ENCODE measurements at regions not wholly inside any gene's neighbourhood (a gene's known extent, or its start where the extent isn't known, plus 50 kb on each side); places are given as distances from the start of the nearest gene placed in this dataset.

- Histone ChIP-seq H3K4me1 (no peaks in the 10 kb centered on the region), H3K27me3 (no peaks in the 10 kb centered on the region), H4K20me1 (no peaks in the 10 kb centered on the region), H3K4me3 (no peak overlapping the region), H3K4me2 (no peak overlapping the region), H3K27ac (no peak overlapping the region), H3K9me3 (replicated peaks in 1 of 11) (no peaks in the 10 kb centered on the region), H3K9ac (no peak overlapping the region), H3K36me3 (no peaks in the 10 kb centered on the region)
- TF ChIP-seq Cebpa-rat (IDR thresholded peaks at IDR 0.05): no peak
Measured at GRCh38 chr9:116101516-116101915, 52.1 kb upstream of the PAPPA start.

- TF ChIP-seq Cebpa-rat (IDR thresholded peaks at IDR 0.05): no peak
- no peak overlapping the region for H3K4me2 ChIP-seq
- no peaks in the 10 kb centered on the region for H3K9me3 ChIP-seq (replicated peaks in 1 of 11)
- no peak overlapping the region for H3K27ac ChIP-seq
- H3K4me3 ChIP-seq: no peak overlapping the region
- no peaks in the 10 kb centered on the region for H3K4me1 ChIP-seq
- no peaks in the 10 kb centered on the region for H3K27me3 ChIP-seq
- no peak overlapping the region for H3K9ac ChIP-seq
- no peaks in the 10 kb centered on the region for H3K36me3 ChIP-seq
- H4K20me1 ChIP-seq: no peaks in the 10 kb centered on the region
Measured at GRCh38 chr9:116102596-116102995, 51.0 kb upstream of the PAPPA start.

Data from BLaER1 treated with 17β-estradiol and CSF1 and Interleukin-3, amounts not matched to agents 10 nM and 100 nM (cell line).